ENCODE measurements at regions not wholly inside any gene's neighbourhood (a gene's known extent, or its start where the extent isn't known, plus 50 kb on each side); places are given as distances from the start of the nearest gene placed in this dataset.

- no peaks in the 10 kb centered on the region; a peak in 2 of 7 replicates for H3K27me3 ChIP-seq (replicated peaks in 1 of 4; ENCODE audit: control insufficient read depth in 3 of 4, extremely low read depth in 1 of 4, insufficient read depth in 3 of 4, low read length in 3 of 4)
- H2BK120ac ChIP-seq (replicated peaks; ENCODE audit: low read depth, low read length) = no peak overlapping the region
- no peak overlapping the region for H3K18ac ChIP-seq (ENCODE audit: extremely low read depth, low read length)
- H3K4ac ChIP-seq (replicated peaks; ENCODE audit: insufficient read length, low read depth, low read length) = no peak overlapping the region
- DNase-seq (ENCODE audit: low read depth in 1 of 2, low spot score in 2 of 2) (no peak), FAIRE-seq (no peak)
- no peak overlapping the region for H4K5ac ChIP-seq (ENCODE audit: insufficient read length, low read depth, low read length)
- H4K91ac ChIP-seq (replicated peaks; ENCODE audit: insufficient read length, low read length) = no peak overlapping the region
- no peak overlapping the region for H3K56ac ChIP-seq (replicated peaks; ENCODE audit: insufficient read length, low read depth, low read length)
- no peak overlapping the region for H2BK20ac ChIP-seq (ENCODE audit: low read length)
- H4K20me1 ChIP-seq (replicated peaks in 1 of 2; ENCODE audit: control insufficient read depth in 1 of 2, insufficient read depth in 2 of 2, low read length in 2 of 2) = no peaks in the 10 kb centered on the region
- no peak overlapping the region for H2BK15ac ChIP-seq (ENCODE audit: low read length)
- no peak overlapping the region for H2BK12ac ChIP-seq (ENCODE audit: low read depth, low read length)
- no peaks in the 10 kb centered on the region for H3K23me2 ChIP-seq (ENCODE audit: low read depth, low read length)
- H3K9ac ChIP-seq (replicated peaks in 1 of 4; ENCODE audit: extremely low read depth in 1 of 4, low read depth in 3 of 4, low read length in 3 of 4) = no peak overlapping the region
- no peaks in the 10 kb centered on the region for H3K9me3 ChIP-seq (ENCODE audit: insufficient read depth in 2 of 2, low read depth in 1 of 2, low read length in 1 of 2)
- no peaks in the 10 kb centered on the region for H3K36me3 ChIP-seq (ENCODE audit: control insufficient read depth in 2 of 4, insufficient read depth in 4 of 4, low read length in 3 of 4)
- no peak overlapping the region for H3K14ac ChIP-seq (ENCODE audit: insufficient read length)
- ChIA-PET POLR2A (ENCODE audit: partially characterized antibody) (no interaction called here), CTCF (ENCODE audit: partially characterized antibody) (no interaction called here)
- H3K4me3 ChIP-seq (ENCODE audit: extremely low read depth in 1 of 4, insufficient read depth in 2 of 4, low read depth in 3 of 4, low read length in 4 of 4) = no peak overlapping the region
- H3K79me1 ChIP-seq (ENCODE audit: low read depth, low read length) = no peaks in the 10 kb centered on the region
- no peaks in the 10 kb centered on the region for H3K79me2 ChIP-seq (ENCODE audit: control insufficient read depth in 1 of 2, insufficient read depth in 2 of 2, low read length in 2 of 2)
- 74% methylated on average over 3 of the region's 3 CpGs; no CpG with 5 or more reads in 1 of the 2 experiments for WGBS, 2 experiments (ENCODE audit: extremely low coverage in 1 of 2, insufficient coverage in 1 of 2, insufficient read length in 1 of 2, insufficient replicate concordance in 2 of 2, low coverage in 1 of 2, low lambda C conversion rate in 2 of 2, missing lambda C conversion rate in 1 of 2)
- no peak overlapping the region for H2AFZ ChIP-seq (ENCODE audit: low read length)
- H2BK5ac ChIP-seq (ENCODE audit: low read depth, low read length) = no peak overlapping the region
- H3K23ac ChIP-seq (ENCODE audit: insufficient read length) = no peak overlapping the region
- no peak overlapping the region for H3K27ac ChIP-seq (ENCODE audit: low read depth, low read length)
- H3K4me1 ChIP-seq (replicated peaks in 1 of 4; ENCODE audit: control insufficient read depth in 3 of 4, insufficient read depth in 4 of 4, low read length in 3 of 4) = peaks cover 0 to 5% (median 0%) of the 10 kb centered on the region in 4 experiments; a peak in 1 of 7 replicates
- no peak overlapping the region for H4K8ac ChIP-seq (ENCODE audit: extremely low read depth, insufficient read depth, low read length)
- H2AK5ac ChIP-seq (ENCODE audit: low read depth, low read length) = no peak overlapping the region
- no peak overlapping the region for H3K4me2 ChIP-seq (ENCODE audit: insufficient read depth in 1 of 2, low read depth in 2 of 2, low read length in 2 of 2)
- TF ChIP-seq SP4 (IDR thresholded peaks at IDR 0.05; ENCODE audit: low read length) (no peak), KDM5A (IDR thresholded peaks at IDR 0.05; ENCODE audit: low read length) (no peak), BCL11A (IDR thresholded peaks at IDR 0.05; ENCODE audit: low read depth in 2 of 2, low read length in 2 of 2) (no peak), TAF1 (IDR thresholded peaks at IDR 0.05; ENCODE audit: low read depth, low read length) (no peak), GTF2F1 (IDR thresholded peaks at IDR 0.05; ENCODE audit: borderline replicate concordance, low read depth, low read length) (no peak), GABPA (IDR thresholded peaks at IDR 0.05; ENCODE audit: borderline replicate concordance, insufficient read depth, low read length) (no peak), RXRA (IDR thresholded peaks at IDR 0.05; ENCODE audit: insufficient read depth, low read depth, low read length) (no peak), RAD21 (IDR thresholded peaks at IDR 0.05 in 1 of 2, conservative IDR thresholded peaks at IDR 0.05 in 1 of 2; ENCODE audit: low read depth in 2 of 2, low read length in 2 of 2) (no peak), KDM1A (IDR thresholded peaks at IDR 0.05; ENCODE audit: borderline replicate concordance, low read length) (no peak), ASH2L (IDR thresholded peaks at IDR 0.05; ENCODE audit: low read length) (no peak), EGR1 (IDR thresholded peaks at IDR 0.05; ENCODE audit: borderline replicate concordance, low read depth, low read length) (no peak), BACH1 (IDR thresholded peaks at IDR 0.05; ENCODE audit: low read length) (no peak)
Observed at GRCh38 chr2:172244419-172245130, 141.9 kb upstream of the DLX2 start.
